Activated naive CD4-positive, alpha-beta T cell treated with anti-CD3 and anti-CD28 coated beads for 36 hours (primary cell): ENCODE measurements at regions not wholly inside any gene's neighbourhood (a gene's known extent, or its start where the extent isn't known, plus 50 kb on each side); places are given as distances from the start of the nearest gene placed in this dataset.

Experiments used
- CTCF ChIA-PET: fragments of 350-600 bp; sonication (Branson Sonifier 250); formaldehyde crosslinking; loops from one replicate; lab custom pipeline; 2021; ENCODE audit warnings: antibody characterized with exemption; lab: Charles Lee
- DNase-seq: peaks from one replicate; pipeline ENCODE4 v3.0.0-alpha.2; 2020
- H3K27ac Mint-ChIP-seq: one replicate; pipeline ENCODE4 v1.8.0; 2021; ENCODE audit warnings: mild to moderate bottlenecking, mixed read lengths
- H3K27me3 Mint-ChIP-seq: one replicate; pipeline ENCODE4 v1.8.0; 2021; ENCODE audit warnings: low read depth, mixed read lengths
- H3K36me3 Mint-ChIP-seq: one replicate; pipeline ENCODE4 v1.8.0; 2021; ENCODE audit warnings: low read depth, mixed read lengths
- H3K4me1 Mint-ChIP-seq: one replicate; pipeline ENCODE4 v1.8.0; 2021; ENCODE audit warnings: low read depth, mixed read lengths
- H3K4me3 Mint-ChIP-seq: one replicate; pipeline ENCODE4 v1.8.0; 2021; ENCODE audit warnings: mild to moderate bottlenecking, moderate library complexity, mixed read lengths
- H3K9me3 Mint-ChIP-seq: one replicate; pipeline ENCODE4 v1.8.0; 2021; ENCODE audit warnings: mixed read lengths
- intact Hi-C: fragments of 100-400 bp; cut with micrococcal nuclease; formaldehyde crosslinking; loops from one replicate; pipeline ENCODE4 v1.15.1; 2023

GRCh38 chr12:28626504-28626903, 436.2 kb downstream of the CCDC91 start:
- no peak overlapping the region for H3K4me3 Mint-ChIP-seq

GRCh38 chr12:28629691-28630090, 439.4 kb downstream of the CCDC91 start:
- Mint-ChIP-seq H3K4me1 (no peaks in the 10 kb centered on the region), H3K27ac (no peak overlapping the region), H3K4me3 (no peak overlapping the region), H3K27me3 (peaks cover 2% of the 10 kb centered on the region), H3K36me3 (no peaks in the 10 kb centered on the region), H3K9me3 (no peaks in the 10 kb centered on the region)
- CTCF ChIA-PET = no interaction called here
- no peak for DNase-seq
- intact Hi-C loops = no loop called here

More at GRCh38 chr12:28626504-28626903, 436.2 kb downstream of the CCDC91 start:
- DNase-seq = no peak
- Mint-ChIP-seq H3K4me1 (no peaks in the 10 kb centered on the region), H3K36me3 (no peaks in the 10 kb centered on the region), H3K27me3 (no peaks in the 10 kb centered on the region), H3K9me3 (no peaks in the 10 kb centered on the region), H3K27ac (no peak overlapping the region)
- intact Hi-C loops = no loop called here
- CTCF ChIA-PET = no interaction called here

- intact Hi-C loops = no loop called here
- H3K9me3 Mint-ChIP-seq = no peaks in the 10 kb centered on the region
- H3K27me3 Mint-ChIP-seq = peaks cover 2% of the 10 kb centered on the region
- no peak overlapping the region for H3K4me3 Mint-ChIP-seq
- no peaks in the 10 kb centered on the region for H3K36me3 Mint-ChIP-seq
- H3K4me1 Mint-ChIP-seq = no peaks in the 10 kb centered on the region
- CTCF ChIA-PET = no interaction called here
- no peak for DNase-seq
- no peak overlapping the region for H3K27ac Mint-ChIP-seq
Measured at GRCh38 chr12:28631831-28632230, 441.6 kb downstream of the CCDC91 start.

GRCh38 chr12:28640519-28640918, 450.3 kb downstream of the CCDC91 start:
- Mint-ChIP-seq H3K9me3 (no peaks in the 10 kb centered on the region), H3K4me3 (no peak overlapping the region), H3K27me3 (no peaks in the 10 kb centered on the region), H3K36me3 (no peaks in the 10 kb centered on the region), H3K27ac (no peak overlapping the region), H3K4me1 (no peaks in the 10 kb centered on the region)
- intact Hi-C loops = no loop called here
- CTCF ChIA-PET = no interaction called here
- no peak for DNase-seq

- Mint-ChIP-seq H3K4me1 (no peaks in the 10 kb centered on the region), H3K27me3 (no peaks in the 10 kb centered on the region), H3K9me3 (no peaks in the 10 kb centered on the region), H3K27ac (no peak overlapping the region), H3K36me3 (no peaks in the 10 kb centered on the region), H3K4me3 (no peak overlapping the region)
- DNase-seq = no peak
- intact Hi-C loops = no loop called here
- CTCF ChIA-PET = no interaction called here
Measured at GRCh38 chr12:28645436-28645835, 455.2 kb downstream of the CCDC91 start.

GRCh38 chr12:28645891-28646290, 455.6 kb downstream of the CCDC91 start:
- H3K9me3 Mint-ChIP-seq = no peaks in the 10 kb centered on the region
- H3K27ac Mint-ChIP-seq = no peak overlapping the region
- no peaks in the 10 kb centered on the region for H3K4me1 Mint-ChIP-seq
- no peaks in the 10 kb centered on the region for H3K36me3 Mint-ChIP-seq
- intact Hi-C loops = no loop called here
- no peak for DNase-seq
- no peak overlapping the region for H3K4me3 Mint-ChIP-seq
- no peaks in the 10 kb centered on the region for H3K27me3 Mint-ChIP-seq
- CTCF ChIA-PET = no interaction called here

- Mint-ChIP-seq H3K4me1 (no peaks in the 10 kb centered on the region), H3K27ac (no peak overlapping the region), H3K27me3 (peaks cover 2% of the 10 kb centered on the region), H3K9me3 (peaks cover 2% of the 10 kb centered on the region), H3K4me3 (no peak overlapping the region), H3K36me3 (no peaks in the 10 kb centered on the region)
- no peak for DNase-seq
- intact Hi-C loops = no loop called here
- CTCF ChIA-PET = no interaction called here
Measured at GRCh38 chr12:28650906-28651305, 460.6 kb downstream of the CCDC91 start.

GRCh38 chr12:28652239-28652638, 462.0 kb downstream of the CCDC91 start:
- no peaks in the 10 kb centered on the region for H3K36me3 Mint-ChIP-seq
- H3K9me3 Mint-ChIP-seq = peaks cover 2% of the 10 kb centered on the region
- H3K27ac Mint-ChIP-seq = no peak overlapping the region
- no peak overlapping the region for H3K4me3 Mint-ChIP-seq
- H3K4me1 Mint-ChIP-seq = no peaks in the 10 kb centered on the region
- intact Hi-C loops = no loop called here
- CTCF ChIA-PET = no interaction called here
- no peak for DNase-seq
- H3K27me3 Mint-ChIP-seq = peaks cover 2% of the 10 kb centered on the region

GRCh38 chr12:28681980-28682379, 467.1 kb upstream of the FAR2 start:
- no peaks in the 10 kb centered on the region for H3K9me3 Mint-ChIP-seq
- H3K36me3 Mint-ChIP-seq = no peaks in the 10 kb centered on the region
- DNase-seq = no peak
- H3K27me3 Mint-ChIP-seq = peaks cover 2% of the 10 kb centered on the region
- no peak overlapping the region for H3K27ac Mint-ChIP-seq
- CTCF ChIA-PET = no interaction called here
- intact Hi-C loops = no loop called here
- H3K4me1 Mint-ChIP-seq = no peaks in the 10 kb centered on the region
- no peak overlapping the region for H3K4me3 Mint-ChIP-seq

- Mint-ChIP-seq H3K36me3 (no peaks in the 10 kb centered on the region), H3K27me3 (peaks cover 2% of the 10 kb centered on the region), H3K4me3 (no peak overlapping the region), H3K4me1 (no peaks in the 10 kb centered on the region), H3K9me3 (no peaks in the 10 kb centered on the region), H3K27ac (no peak overlapping the region)
- CTCF ChIA-PET = interaction anchor here (0.8 kb wide), 1 partner anchor 108 kb away, joined by 3 read pairs; no protein-coding TSS in a partner anchor
- no peak for DNase-seq
- intact Hi-C loops = no loop called here
Measured at GRCh38 chr12:28683366-28683765, 465.7 kb upstream of the FAR2 start.

GRCh38 chr12:28689398-28690175, 459.5 kb upstream of the FAR2 start:
- Mint-ChIP-seq H3K27ac (no peak overlapping the region), H3K27me3 (no peaks in the 10 kb centered on the region), H3K9me3 (no peaks in the 10 kb centered on the region), H3K4me3 (no peak overlapping the region), H3K36me3 (no peaks in the 10 kb centered on the region), H3K4me1 (no peaks in the 10 kb centered on the region)
- CTCF ChIA-PET = no interaction called here
- intact Hi-C loops = no loop called here
- DNase-seq = no peak

- intact Hi-C loops = no loop called here
- no peaks in the 10 kb centered on the region for H3K4me1 Mint-ChIP-seq
- DNase-seq = no peak
- no peak overlapping the region for H3K27ac Mint-ChIP-seq
- no peak overlapping the region for H3K4me3 Mint-ChIP-seq
- no peaks in the 10 kb centered on the region for H3K27me3 Mint-ChIP-seq
- no peaks in the 10 kb centered on the region for H3K9me3 Mint-ChIP-seq
- H3K36me3 Mint-ChIP-seq = no peaks in the 10 kb centered on the region
- CTCF ChIA-PET = no interaction called here
Measured at GRCh38 chr12:28693565-28694219, 455.4 kb upstream of the FAR2 start.

GRCh38 chr12:28698553-28698952, 450.5 kb upstream of the FAR2 start:
- Mint-ChIP-seq H3K4me1 (no peaks in the 10 kb centered on the region), H3K36me3 (no peaks in the 10 kb centered on the region), H3K27ac (no peak overlapping the region), H3K9me3 (no peaks in the 10 kb centered on the region), H3K27me3 (no peaks in the 10 kb centered on the region), H3K4me3 (no peak overlapping the region)
- CTCF ChIA-PET = no interaction called here
- intact Hi-C loops = no loop called here
- DNase-seq = no peak
